Astrocyte (in vitro differentiated cells and primary cell): ENCODE measurements at regions not wholly inside any gene's neighbourhood (a gene's known extent, or its start where the extent isn't known, plus 50 kb on each side); places are given as distances from the start of the nearest gene placed in this dataset.

ENCODE experiments used
- EZH2 ChIP-seq: IDR thresholded peaks from 2 replicates; pipeline ENCODE4 v1.6.1; 2012; ENCODE audit warnings: mild to moderate bottlenecking, low read length, inconsistent platforms; ENCODE audit not compliant: insufficient read depth
- TF ChIP-seq, protein P1 (sequence below): IDR thresholded peaks from 2 replicates; pipeline ENCODE4 v1.5.1; 2011; ENCODE audit warnings: low read depth, mild to moderate bottlenecking, inconsistent platforms, low read length, moderate library complexity; ENCODE audit not compliant: insufficient read depth

DNA sequence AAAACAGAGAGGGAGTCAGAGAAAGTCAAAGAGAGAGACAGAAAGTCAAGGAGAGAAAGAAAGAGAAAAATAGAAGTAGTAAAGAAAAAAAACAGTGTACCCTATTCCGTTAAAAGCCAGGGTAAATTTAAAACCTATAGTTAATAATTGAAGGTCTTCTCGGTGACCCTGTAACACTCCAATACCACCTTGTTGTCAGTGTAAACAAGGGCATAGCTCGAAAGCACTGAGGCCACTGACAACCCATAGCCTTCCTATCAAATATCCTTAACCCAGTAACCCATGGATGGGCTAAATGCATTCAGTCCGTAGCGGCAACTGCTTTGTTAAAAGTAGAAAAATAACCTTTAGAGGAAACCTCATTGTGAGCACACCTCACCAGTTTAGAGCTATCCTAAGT lies 100.4 kb downstream of the ZNF467 start:
- TF ChIP-seq, protein P1, sequence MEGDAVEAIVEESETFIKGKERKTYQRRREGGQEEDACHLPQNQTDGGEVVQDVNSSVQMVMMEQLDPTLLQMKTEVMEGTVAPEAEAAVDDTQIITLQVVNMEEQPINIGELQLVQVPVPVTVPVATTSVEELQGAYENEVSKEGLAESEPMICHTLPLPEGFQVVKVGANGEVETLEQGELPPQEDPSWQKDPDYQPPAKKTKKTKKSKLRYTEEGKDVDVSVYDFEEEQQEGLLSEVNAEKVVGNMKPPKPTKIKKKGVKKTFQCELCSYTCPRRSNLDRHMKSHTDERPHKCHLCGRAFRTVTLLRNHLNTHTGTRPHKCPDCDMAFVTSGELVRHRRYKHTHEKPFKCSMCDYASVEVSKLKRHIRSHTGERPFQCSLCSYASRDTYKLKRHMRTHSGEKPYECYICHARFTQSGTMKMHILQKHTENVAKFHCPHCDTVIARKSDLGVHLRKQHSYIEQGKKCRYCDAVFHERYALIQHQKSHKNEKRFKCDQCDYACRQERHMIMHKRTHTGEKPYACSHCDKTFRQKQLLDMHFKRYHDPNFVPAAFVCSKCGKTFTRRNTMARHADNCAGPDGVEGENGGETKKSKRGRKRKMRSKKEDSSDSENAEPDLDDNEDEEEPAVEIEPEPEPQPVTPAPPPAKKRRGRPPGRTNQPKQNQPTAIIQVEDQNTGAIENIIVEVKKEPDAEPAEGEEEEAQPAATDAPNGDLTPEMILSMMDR, result no peak
- TF ChIP-seq EZH2, result no peak
